ENCODE measurements at regions not wholly inside any gene's neighbourhood (a gene's known extent, or its start where the extent isn't known, plus 50 kb on each side); places are given as distances from the start of the nearest gene placed in this dataset.

GRCh38 chr2:163175294-163175693, 336.7 kb upstream of the KCNH7 start:
- TF ChIP-seq CTCF (IDR thresholded peaks at IDR 0.05) = no peak
- H3K9me3 ChIP-seq = no peaks in the 10 kb centered on the region
- H3K36me3 ChIP-seq (ENCODE audit: low read depth, missing control alignments) = no peaks in the 10 kb centered on the region
- no peak for DNase-seq
- intact Hi-C loops (cut with DNase I; ENCODE audit: low total_unique reads) = no loop called here
- 91 to 97% methylated on average over 2 of the region's 2 CpGs for WGBS, 2 donors
- H3K27ac ChIP-seq = no peak overlapping the region
- H3K27me3 ChIP-seq = no peaks in the 10 kb centered on the region
- H3K4me3 ChIP-seq = no peak overlapping the region
- no peaks in the 10 kb centered on the region for H3K4me1 ChIP-seq

GRCh38 chr2:163173591-163173990, 335.0 kb upstream of the KCNH7 start:
- Histone ChIP-seq H3K36me3 (ENCODE audit: low read depth, missing control alignments) (no peaks in the 10 kb centered on the region), H3K27me3 (no peaks in the 10 kb centered on the region), H3K9me3 (no peaks in the 10 kb centered on the region), H3K27ac (no peak overlapping the region), H3K4me3 (no peak overlapping the region), H3K4me1 (no peaks in the 10 kb centered on the region)
- no peak for DNase-seq
- TF ChIP-seq POLR2A (IDR thresholded peaks at IDR 0.05) (no peak), CTCF (IDR thresholded peaks at IDR 0.05) (no peak)
- 79 to 82% methylated on average over 1 of the region's 1 CpG for WGBS, 2 donors
- intact Hi-C loops (cut with DNase I; ENCODE audit: low total_unique reads) = no loop called here

- H3K4me3 ChIP-seq = no peak overlapping the region
- intact Hi-C loops (cut with DNase I; ENCODE audit: low total_unique reads) = no loop called here
- H3K9me3 ChIP-seq = no peaks in the 10 kb centered on the region
- DNase-seq = no peak
- H3K4me1 ChIP-seq = no peaks in the 10 kb centered on the region
- no peak for TF ChIP-seq CTCF (IDR thresholded peaks at IDR 0.05)
- TF ChIP-seq POLR2A (IDR thresholded peaks at IDR 0.05) = no peak
- no peaks in the 10 kb centered on the region for H3K36me3 ChIP-seq (ENCODE audit: low read depth, missing control alignments)
- no peak overlapping the region for H3K27ac ChIP-seq
- 90 to 99% methylated on average over 2 of the region's 2 CpGs for WGBS, 2 donors
- H3K27me3 ChIP-seq = no peaks in the 10 kb centered on the region
Observed at GRCh38 chr2:163171786-163172530, 333.4 kb upstream of the KCNH7 start.

GRCh38 chr2:163157891-163158496, 319.4 kb upstream of the KCNH7 start:
- H3K36me3 ChIP-seq (ENCODE audit: low read depth, missing control alignments) = no peaks in the 10 kb centered on the region
- no peak overlapping the region for H3K4me3 ChIP-seq
- H3K27me3 ChIP-seq = no peaks in the 10 kb centered on the region
- H3K4me1 ChIP-seq = no peaks in the 10 kb centered on the region
- H3K27ac ChIP-seq = no peak overlapping the region
- no peaks in the 10 kb centered on the region for H3K9me3 ChIP-seq
- intact Hi-C loops (cut with DNase I; ENCODE audit: low total_unique reads) = no loop called here
- DNase-seq = no peak
- TF ChIP-seq CTCF (IDR thresholded peaks at IDR 0.05) = no peak
- TF ChIP-seq POLR2A (IDR thresholded peaks at IDR 0.05) = no peak
- 100% methylated on average over 1 of the region's 1 CpG for WGBS, 2 donors

- TF ChIP-seq CTCF (IDR thresholded peaks at IDR 0.05) = no peak
- no peak for TF ChIP-seq POLR2A (IDR thresholded peaks at IDR 0.05)
Observed at GRCh38 chr2:163157411-163157810, 318.8 kb upstream of the KCNH7 start.

More at GRCh38 chr2:163157411-163157810, 318.8 kb upstream of the KCNH7 start:
- intact Hi-C loops (cut with DNase I; ENCODE audit: low total_unique reads) = no loop called here
- no peaks in the 10 kb centered on the region for H3K36me3 ChIP-seq (ENCODE audit: low read depth, missing control alignments)
- H3K27ac ChIP-seq = no peak overlapping the region
- H3K27me3 ChIP-seq = no peaks in the 10 kb centered on the region
- WGBS, 2 donors = 97% methylated on average over 2 of the region's 2 CpGs
- DNase-seq = no peak
- H3K4me3 ChIP-seq = no peak overlapping the region
- no peaks in the 10 kb centered on the region for H3K4me1 ChIP-seq
- H3K9me3 ChIP-seq = no peaks in the 10 kb centered on the region
